ENCODE measurements at regions not wholly inside any gene's neighbourhood (a gene's known extent, or its start where the extent isn't known, plus 50 kb on each side); places are given as distances from the start of the nearest gene placed in this dataset.

GRCh38 chr2:104476563-104476988 lies 377.3 kb upstream of the POU3F3 start (continued):
- TF ChIP-seq BCL3 (CRISPR knock-in tag; IDR thresholded peaks at IDR 0.05) (no peak), ARHGAP35 (CRISPR knock-in tag; IDR thresholded peaks at IDR 0.05; ENCODE audit: borderline replicate concordance) (no peak), ZNF275 (CRISPR knock-in tag; IDR thresholded peaks at IDR 0.05; ENCODE audit: borderline replicate concordance) (no peak), LCORL (IDR thresholded peaks at IDR 0.05) (no peak), LCORL (CRISPR knock-in tag; IDR thresholded peaks at IDR 0.05) (peak; percentile 41; the same call in 1 of the 2 replicates), ZNF792 (CRISPR knock-in tag; IDR thresholded peaks at IDR 0.05) (no peak), ZNF484 (CRISPR knock-in tag; IDR thresholded peaks at IDR 0.05; ENCODE audit: borderline replicate concordance, low read depth) (no peak), HMG20A (CRISPR knock-in tag; IDR thresholded peaks at IDR 0.05; ENCODE audit: borderline replicate concordance) (peak; percentile 87), SP4 (CRISPR knock-in tag; IDR thresholded peaks at IDR 0.05) (no peak), JDP2 (CRISPR knock-in tag; IDR thresholded peaks at IDR 0.05; ENCODE audit: borderline replicate concordance) (no peak), ZNF362 (CRISPR knock-in tag; IDR thresholded peaks at IDR 0.05; ENCODE audit: borderline replicate concordance) (peak; percentile 83), NONO (IDR thresholded peaks at IDR 0.05) (no peak), NONO (CRISPR knock-in tag; conservative IDR thresholded peaks at IDR 0.05) (0 out of 2 replicates have a peak, but pooled peaks have one; percentile 38), CREB1 (IDR thresholded peaks at IDR 0.05) (no peak), CREB1 (CRISPR knock-in tag; IDR thresholded peaks at IDR 0.05) (peak; percentile 15; the same call in 1 of the 2 replicates), FOXJ3 (CRISPR knock-in tag; IDR thresholded peaks at IDR 0.05; ENCODE audit: borderline replicate concordance) (peak; percentile 67; the same call in 1 of the 2 replicates), CEBPG (CRISPR knock-in tag; IDR thresholded peaks at IDR 0.05) (peak; percentile 58), SIX4 (CRISPR knock-in tag; IDR thresholded peaks at IDR 0.05) (peak; percentile 80; the same call in 1 of the 2 replicates), ARID5B (CRISPR knock-in tag; IDR thresholded peaks at IDR 0.05) (peak; percentile 88), BCL6 (CRISPR knock-in tag; IDR thresholded peaks at IDR 0.05) (peak; percentile 51), EHMT2 (IDR thresholded peaks at IDR 0.05; ENCODE audit: borderline replicate concordance, low read depth, low read length) (peak; percentile 63; the same call in 1 of the 2 replicates), IRF2 (CRISPR knock-in tag; IDR thresholded peaks at IDR 0.05) (0 out of 2 replicates have a peak, but pooled peaks have one; percentile 14), ZBTB43 (CRISPR knock-in tag; conservative IDR thresholded peaks at IDR 0.05) (peak; percentile 96)

Measured in HepG2 (cell line).